HG03139 (cell line): ENCODE measurements at regions not wholly inside any gene's neighbourhood (a gene's known extent, or its start where the extent isn't known, plus 50 kb on each side); places are given as distances from the start of the nearest gene placed in this dataset.

Experiments used
- ATAC-seq: cut with Tn5 transposase; IDR thresholded peaks from one replicate; pipeline ENCODE4 v1.9.1; 2021; ENCODE audit not compliant: unreplicated experiment

DNA sequence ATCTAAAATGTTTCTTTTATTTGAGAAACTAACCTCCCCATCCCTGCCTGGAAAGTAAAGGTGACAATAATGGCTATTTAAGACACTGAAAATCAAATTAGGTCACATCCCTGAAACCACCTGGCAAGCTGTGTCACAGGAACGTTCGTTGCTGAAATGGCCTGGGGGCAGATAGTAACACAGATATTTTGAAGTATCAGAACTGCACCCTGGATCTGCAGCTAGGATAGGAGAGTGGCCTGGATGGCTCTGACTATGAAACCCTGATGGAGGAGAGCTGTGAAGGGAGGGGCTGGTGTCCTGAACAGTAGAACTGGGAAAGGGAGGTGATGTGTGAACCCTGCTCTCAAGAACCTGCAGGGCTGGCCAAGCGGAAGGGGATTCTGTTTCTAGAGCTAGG is 648.3 kb upstream of the CFAP20DC start:
- ATAC-seq: no peak

- ATAC-seq: no peak
These were observed 647.0 kb upstream of the CFAP20DC start for GRCh38 chr3:59696783-59697182.

GRCh38 chr3:59695860-59696259 is 646.0 kb upstream of the CFAP20DC start:
- no peak for ATAC-seq

- no peak for ATAC-seq
These were observed 642.3 kb upstream of the CFAP20DC start for GRCh38 chr3:59692117-59692516.

DNA sequence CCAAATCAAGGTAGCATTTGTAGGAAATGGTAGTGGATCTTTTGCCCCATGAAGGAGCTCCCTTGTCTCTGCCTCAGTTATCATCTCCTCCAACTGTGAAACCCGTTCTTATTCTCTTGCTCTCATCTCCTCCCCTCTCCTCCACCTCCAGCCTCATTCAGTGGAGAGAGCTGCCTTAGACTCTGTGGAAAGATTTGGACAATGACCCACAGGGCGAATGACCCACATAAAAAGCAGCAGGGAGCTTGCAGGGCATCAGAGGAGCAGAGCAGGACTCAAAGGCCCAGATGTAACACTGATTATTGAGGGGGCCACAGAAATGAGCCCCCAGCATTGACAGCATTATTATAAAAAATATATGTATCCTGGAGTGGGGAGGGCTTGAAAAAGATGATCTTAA is 641.1 kb upstream of the CFAP20DC start:
- ATAC-seq: no peak

GRCh38 chr3:59688636-59689035 is 638.8 kb upstream of the CFAP20DC start:
- ATAC-seq: no peak

DNA sequence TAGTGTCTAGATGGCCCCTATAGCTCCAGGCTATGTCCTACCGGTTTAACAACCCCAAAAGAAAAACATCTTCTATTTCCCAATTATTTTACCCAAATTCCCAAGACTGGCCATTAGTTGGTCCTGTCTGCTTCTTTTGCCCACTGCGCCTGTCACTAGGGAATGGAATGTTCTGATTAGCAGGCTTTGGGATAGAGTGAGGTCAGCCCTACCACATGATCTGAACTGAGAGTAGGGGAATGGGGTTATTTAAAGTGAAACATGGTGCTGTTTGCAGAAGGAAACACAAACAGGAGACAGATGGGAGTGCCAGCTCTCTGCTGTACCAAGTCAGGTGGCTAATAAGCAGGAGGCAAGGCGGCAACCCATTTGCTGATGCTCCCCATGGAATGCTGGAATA is 635.6 kb upstream of the CFAP20DC start:
- ATAC-seq: no peak

GRCh38 chr3:59684766-59685165 is 634.9 kb upstream of the CFAP20DC start:
- ATAC-seq: no peak

DNA sequence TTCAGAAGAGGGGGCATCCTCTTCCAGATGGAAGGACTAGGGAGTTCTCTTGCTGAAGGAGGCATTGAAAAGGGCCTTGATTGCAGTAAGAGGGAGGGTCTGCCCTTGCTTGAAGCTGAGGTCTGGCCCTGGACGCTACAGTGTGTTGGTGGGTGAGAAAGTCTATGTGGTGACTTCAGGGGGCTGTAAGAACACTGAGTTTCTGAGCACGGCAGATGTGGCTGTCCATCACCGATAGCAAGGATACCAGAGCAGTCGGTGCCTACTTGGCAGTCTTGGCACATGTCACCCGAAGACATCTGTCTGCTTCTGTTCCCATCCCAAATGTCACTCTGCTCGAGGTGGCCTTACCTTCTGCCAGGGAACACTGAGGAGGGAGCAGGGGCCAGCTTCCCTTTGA is 631.1 kb upstream of the CFAP20DC start:
- no peak for ATAC-seq

DNA sequence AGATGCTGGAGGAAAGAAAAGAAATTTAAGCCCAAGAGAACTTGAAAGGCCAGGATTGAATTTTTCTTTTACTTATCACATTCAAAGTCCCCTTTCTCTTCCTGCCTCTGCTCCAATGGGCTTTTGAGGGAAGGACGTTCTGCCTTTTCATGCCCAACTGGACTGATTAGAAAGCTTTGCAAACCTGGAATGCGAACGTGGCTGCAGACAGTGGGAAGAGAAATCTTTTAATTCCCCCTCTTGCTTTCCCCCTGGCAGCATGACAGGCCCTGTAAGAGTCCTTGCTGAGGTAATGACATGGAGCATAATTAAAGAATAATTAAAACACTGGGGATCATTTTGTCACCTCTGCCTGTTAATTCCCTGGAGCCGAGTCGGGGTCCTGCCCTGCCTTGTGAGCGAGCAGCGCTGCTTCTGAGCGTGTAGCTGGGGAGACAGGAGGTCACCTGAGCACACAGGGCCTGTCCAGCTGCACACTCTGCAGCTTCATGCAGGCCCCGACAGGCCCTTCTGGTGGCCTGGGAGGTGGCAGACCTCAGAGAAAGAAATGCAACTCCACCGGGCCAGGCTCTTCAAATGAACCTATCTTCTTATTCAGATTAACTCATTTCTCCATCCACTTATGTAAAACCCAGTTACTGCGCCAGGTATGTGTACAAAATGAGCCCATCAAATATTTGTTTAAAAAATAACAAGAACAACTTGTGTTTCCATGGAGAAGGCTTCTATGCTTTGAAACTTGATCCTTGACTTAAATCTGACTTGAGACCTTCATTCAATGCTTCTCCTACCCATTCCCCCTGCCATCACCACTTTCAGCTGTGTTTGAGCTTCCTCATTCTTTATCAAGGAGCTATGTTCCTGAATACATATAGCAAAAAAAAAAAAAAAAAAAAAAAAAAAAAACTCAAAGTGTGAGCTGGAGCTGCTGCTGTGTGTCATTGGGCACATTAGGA is 628.2 kb upstream of the CFAP20DC start:
- ATAC-seq: no peak

GRCh38 chr3:59675495-59675894 is 625.7 kb upstream of the CFAP20DC start:
- no peak for ATAC-seq

GRCh38 chr3:59663076-59663850 is 613.4 kb upstream of the CFAP20DC start:
- ATAC-seq: no peak

DNA sequence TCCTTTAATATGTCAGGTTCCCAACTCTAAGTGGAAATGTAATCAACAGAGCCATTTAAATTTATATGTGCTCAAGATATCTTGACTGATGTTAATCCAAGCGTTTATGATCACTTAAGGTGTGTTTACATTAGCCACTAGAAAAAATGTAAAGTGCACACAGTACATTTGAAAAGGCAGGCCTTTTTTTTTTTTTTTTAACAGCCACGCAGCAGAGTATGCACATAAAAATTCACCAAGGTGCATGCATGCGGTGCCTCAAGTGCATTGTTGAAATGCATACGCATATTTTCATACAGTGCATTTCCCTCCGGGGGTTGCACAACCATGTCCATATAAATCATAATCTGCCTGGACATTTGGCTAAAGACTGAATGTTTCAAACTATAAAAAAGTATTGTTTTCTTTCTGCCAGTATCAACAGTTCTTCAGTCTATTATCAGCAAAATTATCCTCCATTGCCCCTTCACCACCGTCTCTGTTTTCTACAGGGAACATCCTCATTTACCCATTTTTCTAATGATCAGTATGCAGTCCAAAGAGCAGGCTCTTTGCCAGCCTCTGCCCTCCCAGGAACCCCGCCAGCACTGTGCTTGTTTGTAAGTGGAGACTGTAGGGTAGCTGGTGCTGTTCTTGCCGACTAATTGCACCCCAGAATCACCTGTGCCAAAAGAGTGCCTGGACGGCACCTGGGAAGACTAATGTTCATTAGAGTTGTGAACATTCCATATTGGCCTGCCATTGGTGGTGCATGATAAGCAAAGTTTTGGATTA is 611.2 kb upstream of the CFAP20DC start:
- ATAC-seq: no peak

DNA sequence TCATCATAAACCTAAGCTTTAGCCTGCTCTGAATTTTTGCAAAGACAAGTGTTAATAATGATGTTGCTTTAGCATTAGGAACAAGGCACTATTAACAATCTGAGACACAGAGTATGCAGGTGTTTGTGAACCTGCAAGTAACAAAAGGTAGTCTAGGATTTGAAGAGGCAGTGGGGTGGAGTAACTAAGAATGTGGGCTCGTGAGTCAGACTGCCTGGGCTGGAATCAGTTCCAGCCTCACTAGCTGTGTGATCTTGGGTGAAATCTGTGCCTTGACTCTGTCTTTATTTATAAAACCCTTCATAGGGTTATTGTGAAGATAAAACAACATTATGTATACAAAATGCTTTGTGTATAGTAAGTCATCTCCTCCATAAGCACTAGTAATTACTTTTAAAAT is 610.6 kb upstream of the CFAP20DC start:
- no peak for ATAC-seq

- no peak for ATAC-seq
These were observed 609.9 kb upstream of the CFAP20DC start for GRCh38 chr3:59659755-59660154.

DNA sequence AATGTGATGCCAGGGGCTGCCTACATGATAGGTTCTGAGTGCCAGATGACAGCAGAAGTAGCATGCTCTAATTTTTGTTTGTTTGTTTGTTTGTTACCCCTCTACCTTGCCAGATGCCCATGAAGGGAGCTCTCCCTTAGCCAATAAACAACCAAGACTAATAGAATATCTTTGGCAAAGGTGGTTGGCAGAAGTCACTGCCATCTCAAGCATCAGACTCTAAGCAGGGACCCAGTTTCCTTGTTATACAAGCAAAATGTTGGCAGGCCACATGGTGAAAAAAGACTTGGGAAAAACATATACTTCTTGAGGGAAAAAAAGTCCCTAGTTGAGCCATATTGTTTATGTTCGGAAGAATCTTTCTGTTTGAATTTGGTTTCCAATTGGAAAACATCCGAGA is 609.0 kb upstream of the CFAP20DC start:
- no peak for ATAC-seq

DNA sequence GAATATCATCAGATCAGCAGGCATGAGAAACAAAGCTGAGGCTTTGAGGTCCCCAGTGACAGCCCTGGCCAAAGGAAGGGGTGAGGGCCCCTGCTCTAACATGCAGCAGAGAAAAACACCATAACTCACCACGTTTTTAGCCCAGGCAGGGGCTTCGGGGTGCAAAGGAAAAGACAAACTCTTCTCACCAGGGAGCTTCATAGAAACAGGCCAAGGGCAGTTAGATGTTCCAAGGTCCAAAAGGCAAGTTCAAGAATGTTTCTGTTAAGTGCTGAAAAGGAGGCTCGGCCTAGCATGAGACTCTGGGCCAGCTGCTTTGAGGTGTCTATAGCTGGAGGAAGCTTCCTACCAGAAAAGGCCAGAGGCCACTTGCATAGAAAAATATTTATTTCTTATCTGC is 608.4 kb upstream of the CFAP20DC start:
- no peak for ATAC-seq

- no peak for ATAC-seq
These were observed 605.7 kb upstream of the CFAP20DC start for GRCh38 chr3:59655418-59656015.

DNA sequence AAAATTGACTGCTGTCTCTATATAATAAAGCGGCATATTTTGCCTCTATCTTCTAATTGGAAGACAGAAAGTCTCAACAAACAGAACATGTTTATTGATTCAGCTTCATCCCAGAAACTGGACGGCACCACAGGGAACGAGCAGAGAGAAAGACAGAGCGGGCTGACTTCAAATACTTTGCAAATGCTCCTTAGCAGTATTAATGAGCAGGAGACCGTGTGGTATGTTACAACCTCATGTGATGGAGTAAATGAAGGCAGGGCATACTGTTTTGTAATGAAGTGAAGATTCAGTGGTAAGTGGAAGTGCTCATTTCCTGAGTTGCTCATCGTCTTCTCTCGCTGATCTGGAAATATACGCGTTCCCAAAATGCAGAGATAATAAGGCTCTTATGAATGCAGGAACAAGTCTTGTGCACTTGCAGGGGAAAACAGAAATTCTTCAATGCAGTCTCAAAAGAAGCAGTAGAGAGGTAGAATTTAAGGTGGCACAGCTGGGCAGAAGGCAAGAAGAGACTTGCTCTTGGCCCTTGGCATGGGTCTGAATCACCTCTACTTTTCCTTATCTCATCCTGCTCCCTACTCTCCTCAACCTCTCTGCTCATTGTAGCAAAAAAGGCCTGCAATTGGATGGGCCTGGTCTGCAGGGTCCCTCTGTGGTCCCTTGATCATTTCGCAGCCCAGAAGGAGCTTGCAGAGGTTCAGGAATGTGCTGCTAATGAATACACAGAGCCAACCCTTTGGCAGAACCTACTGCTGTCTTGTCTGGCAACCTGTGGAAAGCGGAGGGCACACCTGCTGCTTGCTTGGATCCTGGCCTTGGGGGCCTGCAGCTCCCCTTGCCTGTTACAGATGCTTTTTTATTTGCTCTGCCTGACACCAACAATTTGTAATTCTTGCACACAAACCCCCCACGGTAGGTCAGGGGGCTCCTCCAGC is 604.9 kb upstream of the CFAP20DC start:
- ATAC-seq: no peak

DNA sequence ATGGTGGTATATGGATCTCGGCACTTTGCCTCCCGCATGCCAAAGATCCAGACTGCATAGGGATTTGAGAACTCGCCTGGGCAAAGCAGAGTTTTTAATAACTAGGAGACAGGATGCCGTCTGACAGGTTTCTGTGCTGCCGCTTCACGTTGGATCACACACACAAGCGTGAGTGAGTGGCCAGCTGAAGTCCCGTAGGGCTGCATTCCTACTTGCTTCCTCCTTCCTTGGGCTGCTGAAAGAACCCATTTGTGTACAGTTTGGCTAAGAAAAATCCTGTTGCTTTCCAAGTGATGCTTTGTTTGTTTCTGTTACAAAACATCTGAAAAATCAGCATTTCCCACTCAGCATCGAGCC is 604.3 kb upstream of the CFAP20DC start:
- no peak for ATAC-seq
